ENCODE measurements at regions not wholly inside any gene's neighbourhood (a gene's known extent, or its start where the extent isn't known, plus 50 kb on each side); places are given as distances from the start of the nearest gene placed in this dataset.

- no peak for TF ChIP-seq POLR2AphosphoS5 (IDR thresholded peaks at IDR 0.05; ENCODE audit: low read depth)
- TF ChIP-seq, protein P1, sequence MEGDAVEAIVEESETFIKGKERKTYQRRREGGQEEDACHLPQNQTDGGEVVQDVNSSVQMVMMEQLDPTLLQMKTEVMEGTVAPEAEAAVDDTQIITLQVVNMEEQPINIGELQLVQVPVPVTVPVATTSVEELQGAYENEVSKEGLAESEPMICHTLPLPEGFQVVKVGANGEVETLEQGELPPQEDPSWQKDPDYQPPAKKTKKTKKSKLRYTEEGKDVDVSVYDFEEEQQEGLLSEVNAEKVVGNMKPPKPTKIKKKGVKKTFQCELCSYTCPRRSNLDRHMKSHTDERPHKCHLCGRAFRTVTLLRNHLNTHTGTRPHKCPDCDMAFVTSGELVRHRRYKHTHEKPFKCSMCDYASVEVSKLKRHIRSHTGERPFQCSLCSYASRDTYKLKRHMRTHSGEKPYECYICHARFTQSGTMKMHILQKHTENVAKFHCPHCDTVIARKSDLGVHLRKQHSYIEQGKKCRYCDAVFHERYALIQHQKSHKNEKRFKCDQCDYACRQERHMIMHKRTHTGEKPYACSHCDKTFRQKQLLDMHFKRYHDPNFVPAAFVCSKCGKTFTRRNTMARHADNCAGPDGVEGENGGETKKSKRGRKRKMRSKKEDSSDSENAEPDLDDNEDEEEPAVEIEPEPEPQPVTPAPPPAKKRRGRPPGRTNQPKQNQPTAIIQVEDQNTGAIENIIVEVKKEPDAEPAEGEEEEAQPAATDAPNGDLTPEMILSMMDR (conservative IDR thresholded peaks at IDR 0.05; ENCODE audit: low read depth in 2 of 2): no peak
- no peak for TF ChIP-seq REST (IDR thresholded peaks at IDR 0.05; ENCODE audit: unreplicated experiment)
- TF ChIP-seq EZH2 (IDR thresholded peaks at IDR 0.05; ENCODE audit: low read depth, unreplicated experiment): no peak
- no peak for TF ChIP-seq EZH2phosphoT487 (IDR thresholded peaks at IDR 0.05; ENCODE audit: unreplicated experiment)
- TF ChIP-seq JUNB (IDR thresholded peaks at IDR 0.05; ENCODE audit: unreplicated experiment): no peak
- TF ChIP-seq CREB1 (CRISPR knock-in tag; IDR thresholded peaks at IDR 0.05; ENCODE audit: low read depth): no peak
- no peak for TF ChIP-seq NANOG (IDR thresholded peaks at IDR 0.05; ENCODE audit: borderline replicate concordance)
- TF ChIP-seq, protein P2, sequence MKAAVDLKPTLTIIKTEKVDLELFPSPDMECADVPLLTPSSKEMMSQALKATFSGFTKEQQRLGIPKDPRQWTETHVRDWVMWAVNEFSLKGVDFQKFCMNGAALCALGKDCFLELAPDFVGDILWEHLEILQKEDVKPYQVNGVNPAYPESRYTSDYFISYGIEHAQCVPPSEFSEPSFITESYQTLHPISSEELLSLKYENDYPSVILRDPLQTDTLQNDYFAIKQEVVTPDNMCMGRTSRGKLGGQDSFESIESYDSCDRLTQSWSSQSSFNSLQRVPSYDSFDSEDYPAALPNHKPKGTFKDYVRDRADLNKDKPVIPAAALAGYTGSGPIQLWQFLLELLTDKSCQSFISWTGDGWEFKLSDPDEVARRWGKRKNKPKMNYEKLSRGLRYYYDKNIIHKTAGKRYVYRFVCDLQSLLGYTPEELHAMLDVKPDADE (IDR thresholded peaks at IDR 0.05): no peak
These were observed 983.0 kb upstream of the LRFN5 start for GRCh38 chr14:40623643-40624042.

Measured in GM23338 (cell line).